H1 (cell line): ENCODE measurements at regions not wholly inside any gene's neighbourhood (a gene's known extent, or its start where the extent isn't known, plus 50 kb on each side); places are given as distances from the start of the nearest gene placed in this dataset.

Experiments
- CTBP2 ChIP-seq: IDR thresholded peaks from 2 replicates; pipeline ENCODE4 v1.7.0; 2011; ENCODE audit warnings: borderline replicate concordance, mild to moderate bottlenecking, moderate library complexity, mixed read lengths, low read length; ENCODE audit not compliant: insufficient read depth, insufficient read length
- EP300 ChIP-seq, 2 experiments: IDR thresholded peaks; 1 replicate in 1 of 2; 2 replicates in 1 of 2; pipeline ENCODE4 v1.6.1; 2011 to 2012; ENCODE audit warnings: low read depth in 2 of 2, low read length in 2 of 2, mild to moderate bottlenecking in 2 of 2, borderline replicate concordance in 1 of 2, inconsistent platforms in 1 of 2, moderate library complexity in 1 of 2
- KDM4A ChIP-seq: IDR thresholded peaks from one replicate; pipeline ENCODE4 v1.7.1; 2012; ENCODE audit warnings: low read depth, mild to moderate bottlenecking, moderate library complexity, low read length, inconsistent platforms; ENCODE audit not compliant: severe bottlenecking
- POLR2AphosphoS5 ChIP-seq: IDR thresholded peaks from 2 replicates; pipeline ENCODE4 v1.6.1; 2011; ENCODE audit warnings: low read depth, low read length
- SP1 ChIP-seq: IDR thresholded peaks from 2 replicates; pipeline ENCODE4 v1.6.1; 2011; ENCODE audit warnings: low read depth, low read length
- SUZ12 ChIP-seq: fragments of 200-600 bp; sonication (generic); IDR thresholded peaks from 2 replicates; pipeline ENCODE4 v1.6.1; 2012; ENCODE audit warnings: mild to moderate bottlenecking, inconsistent platforms, low read length, moderate library complexity, mixed read lengths
- TBP ChIP-seq: IDR thresholded peaks from 2 replicates; pipeline ENCODE4 v1.6.1; 2011; ENCODE audit warnings: low read depth, low read length, improper control_type of control experiment
- TF ChIP-seq, protein P1 (sequence below), 3 experiments: IDR thresholded peaks; 1 replicate in 2 of 3; 2 replicates in 1 of 3; pipeline versions ENCODE4 v1.5.1 to v1.6.1; 2011; ENCODE audit warnings: low read length in 3 of 3, mild to moderate bottlenecking in 3 of 3, inconsistent platforms in 2 of 3, low read depth in 1 of 3, moderate library complexity in 1 of 3; ENCODE audit not compliant: insufficient read depth in 1 of 3; ENCODE audit errors: control extremely low read depth in 1 of 3

DNA sequence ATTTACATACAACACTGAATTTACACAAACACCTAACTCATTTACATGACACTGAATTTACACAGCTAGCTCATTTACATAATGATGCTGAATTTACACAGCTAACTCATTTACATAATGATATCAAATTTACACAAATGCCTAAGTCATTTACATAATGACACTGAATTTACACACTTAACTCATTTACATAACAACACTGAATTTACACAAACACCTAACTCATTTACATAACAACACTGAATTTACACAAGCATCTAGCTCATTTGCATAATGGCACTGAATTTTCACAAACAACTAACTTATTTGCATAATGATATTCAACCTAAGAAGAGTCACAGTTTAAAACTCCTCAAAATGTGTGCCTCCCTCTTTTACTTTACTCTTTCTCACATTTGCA, 511.7 kb downstream of the GALR1 start (continued):
- no peak for TF ChIP-seq EP300 (IDR thresholded peaks at IDR 0.05; ENCODE audit: borderline replicate concordance in 1 of 2, low read depth in 2 of 2, low read length in 2 of 2)
- TF ChIP-seq CTBP2 = no peak
- TF ChIP-seq KDM4A = no peak
- TF ChIP-seq, protein P1, sequence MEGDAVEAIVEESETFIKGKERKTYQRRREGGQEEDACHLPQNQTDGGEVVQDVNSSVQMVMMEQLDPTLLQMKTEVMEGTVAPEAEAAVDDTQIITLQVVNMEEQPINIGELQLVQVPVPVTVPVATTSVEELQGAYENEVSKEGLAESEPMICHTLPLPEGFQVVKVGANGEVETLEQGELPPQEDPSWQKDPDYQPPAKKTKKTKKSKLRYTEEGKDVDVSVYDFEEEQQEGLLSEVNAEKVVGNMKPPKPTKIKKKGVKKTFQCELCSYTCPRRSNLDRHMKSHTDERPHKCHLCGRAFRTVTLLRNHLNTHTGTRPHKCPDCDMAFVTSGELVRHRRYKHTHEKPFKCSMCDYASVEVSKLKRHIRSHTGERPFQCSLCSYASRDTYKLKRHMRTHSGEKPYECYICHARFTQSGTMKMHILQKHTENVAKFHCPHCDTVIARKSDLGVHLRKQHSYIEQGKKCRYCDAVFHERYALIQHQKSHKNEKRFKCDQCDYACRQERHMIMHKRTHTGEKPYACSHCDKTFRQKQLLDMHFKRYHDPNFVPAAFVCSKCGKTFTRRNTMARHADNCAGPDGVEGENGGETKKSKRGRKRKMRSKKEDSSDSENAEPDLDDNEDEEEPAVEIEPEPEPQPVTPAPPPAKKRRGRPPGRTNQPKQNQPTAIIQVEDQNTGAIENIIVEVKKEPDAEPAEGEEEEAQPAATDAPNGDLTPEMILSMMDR (IDR thresholded peaks at IDR 0.05; ENCODE audit: control extremely low read depth in 1 of 3, insufficient read depth in 1 of 3, low read depth in 1 of 3, low read length in 3 of 3) = no peak
- no peak for TF ChIP-seq SUZ12
- TF ChIP-seq TBP = no peak
- no peak for TF ChIP-seq POLR2AphosphoS5
- TF ChIP-seq SP1 = no peak
